ENCODE measurements at regions not wholly inside any gene's neighbourhood (a gene's known extent, or its start where the extent isn't known, plus 50 kb on each side); places are given as distances from the start of the nearest gene placed in this dataset.

GRCh38 chr3:187519428-187519890, 150.7 kb downstream of the SST start (continued):
- TF ChIP-seq MGA (IDR thresholded peaks at IDR 0.05), result no peak
- TF ChIP-seq ZBTB12 (CRISPR knock-in tag; IDR thresholded peaks at IDR 0.05), result no peak
- peak; percentile 76; the same call in 1 of the 2 replicates for TF ChIP-seq C11orf30 (IDR thresholded peaks at IDR 0.05; ENCODE audit: low read depth)
- no peak for TF ChIP-seq RNF219 (CRISPR knock-in tag; IDR thresholded peaks at IDR 0.05)

Measured in K562 (cell line).